ENCODE measurements at regions not wholly inside any gene's neighbourhood (a gene's known extent, or its start where the extent isn't known, plus 50 kb on each side); places are given as distances from the start of the nearest gene placed in this dataset.

GRCh38 chr15:26171266-26171665 lies 308.1 kb upstream of the ATP10A start:
- no peak for TF ChIP-seq CTCF (IDR thresholded peaks at IDR 0.05 in 8 of 11, conservative IDR thresholded peaks at IDR 0.05 in 3 of 11)
- TF ChIP-seq POLR2A (IDR thresholded peaks at IDR 0.05), result no peak
- no peak for TF ChIP-seq POLR2AphosphoS5 (IDR thresholded peaks at IDR 0.05)
